B cell (primary cell): ENCODE measurements at regions not wholly inside any gene's neighbourhood (a gene's known extent, or its start where the extent isn't known, plus 50 kb on each side); places are given as distances from the start of the nearest gene placed in this dataset.

ENCODE experiments used
- ATAC-seq: fragments of 200-7000 bp; cut with Tn5 transposase; one replicate; pipeline ENCODE4 v1.10.0; 2021; ENCODE audit warnings: low read depth, mild to moderate bottlenecking, moderate number of reproducible peaks, moderate library complexity
- CTCF ChIA-PET: fragments of 350-600 bp; sonication (Branson Sonifier 250); formaldehyde crosslinking; loops from one replicate; lab custom pipeline; 2021; ENCODE audit warnings: antibody characterized with exemption, inconsistent platforms; lab: Charles Lee
- POLR2A ChIA-PET: fragments of 350-600 bp; sonication (Branson Sonifier 250); formaldehyde crosslinking; loops from one replicate; lab custom pipeline; 2021; ENCODE audit warnings: antibody characterized with exemption; lab: Charles Lee
- DNase-seq: peaks from one replicate; pipeline ENCODE4 v3.0.0; 2013
- H2AFZ ChIP-seq: 2 replicates; pipeline ENCODE4 v1.6.1; 2012; ENCODE audit warnings: mild to moderate bottlenecking, low read depth, low read length; ENCODE audit not compliant: insufficient read depth, poor library complexity, severe bottlenecking
- H3K27ac ChIP-seq, 2 donors: 1 replicate in 1 of 2; 2 replicates in 1 of 2; pipeline ENCODE4 v1.5.1; 2012 to 2013; ENCODE audit warnings: low read length in 2 of 2, mild to moderate bottlenecking in 2 of 2, moderate library complexity in 1 of 2
- H3K27me3 ChIP-seq, 4 experiments: fragments of 200-600 bp in 1 of 4; sonication (generic) in 1 of 4; replicated peaks in 1 of 4; 1 replicate in 2 of 4; 2 replicates in 2 of 4; pipeline versions ENCODE4 v1.6.1 to v1.7.0; 2013 to 2016; ENCODE audit warnings: low read length in 3 of 4, mild to moderate bottlenecking in 2 of 4, mixed read lengths in 1 of 4, moderate library complexity in 1 of 4; ENCODE audit not compliant: insufficient read depth in 4 of 4, control insufficient read depth in 3 of 4; ENCODE audit errors: control extremely low read depth in 1 of 4
- H3K36me3 ChIP-seq, 2 experiments: replicated peaks in 1 of 2; 1 replicate in 1 of 2; 2 replicates in 1 of 2; pipeline versions ENCODE4 v1.6.1 to v1.7.1; 2013; ENCODE audit warnings: low read length in 1 of 2; ENCODE audit not compliant: insufficient read depth in 2 of 2, control insufficient read depth in 1 of 2; ENCODE audit errors: control extremely low read depth in 1 of 2, extremely low read depth in 1 of 2
- H3K4me1 ChIP-seq, 2 donors: fragments of 200-600 bp in 1 of 2; sonication (generic) in 1 of 2; 1 replicate in 1 of 2; 2 replicates in 1 of 2; pipeline versions ENCODE4 v1.5.1 to v1.6.1; 2013 to 2017; ENCODE audit warnings: low read length in 2 of 2; ENCODE audit not compliant: control insufficient read depth in 2 of 2, insufficient read depth in 2 of 2
- H3K4me2 ChIP-seq: replicated peaks from 2 replicates; pipeline ENCODE3; 2012; ENCODE audit warnings: mild to moderate bottlenecking, low read depth, low read length; ENCODE audit not compliant: poor library complexity, severe bottlenecking
- H3K4me3 ChIP-seq, 5 experiments: fragments of 200-600 bp in 1 of 5; sonication (generic) in 1 of 5; 1 replicate in 3 of 5; 2 replicates in 2 of 5; pipeline versions ENCODE4 v1.5.1 to v1.7.0; 2011 to 2016; ENCODE audit warnings: low read length in 4 of 5, mild to moderate bottlenecking in 4 of 5, low read depth in 2 of 5, control low read depth in 1 of 5, moderate library complexity in 1 of 5; ENCODE audit not compliant: insufficient read depth in 1 of 5; ENCODE audit errors: control extremely low read depth in 1 of 5, extremely low read depth in 1 of 5
- H3K79me2 ChIP-seq: fragments of 200-600 bp; sonication (generic); one replicate; pipeline ENCODE4 v1.6.0; 2016; ENCODE audit warnings: low read length; ENCODE audit not compliant: control insufficient read depth, insufficient read depth
- H3K9ac ChIP-seq: fragments of 200-600 bp; sonication (generic); 2 replicates; pipeline ENCODE4 v1.6.1; 2017; ENCODE audit warnings: mild to moderate bottlenecking, low read length, moderate library complexity
- H3K9me3 ChIP-seq, 3 donors: one replicate each; pipeline versions ENCODE4 v1.6.1 to v1.7.1; 2013; ENCODE audit warnings: low read length in 2 of 3; ENCODE audit not compliant: control insufficient read depth in 2 of 3, insufficient read depth in 1 of 3; ENCODE audit errors: control extremely low read depth in 1 of 3
- H4K20me1 ChIP-seq: 2 replicates; pipeline ENCODE4 v1.6.0; 2012; ENCODE audit warnings: mild to moderate bottlenecking, low read length; ENCODE audit not compliant: insufficient read depth, control insufficient read depth, poor library complexity, severe bottlenecking
- H3K27ac Mint-ChIP-seq: one replicate; pipeline ENCODE4 v1.8.0; 2021; ENCODE audit warnings: mixed read lengths
- H3K27me3 Mint-ChIP-seq: one replicate; pipeline ENCODE4 v1.8.0; 2021; ENCODE audit warnings: mixed read lengths
- H3K4me1 Mint-ChIP-seq: one replicate; pipeline ENCODE4 v1.8.0; 2021; ENCODE audit warnings: mixed read lengths
- H3K4me3 Mint-ChIP-seq: one replicate; pipeline ENCODE4 v1.8.0; 2021; ENCODE audit warnings: mixed read lengths
- H3K9me3 Mint-ChIP-seq: one replicate; pipeline ENCODE4 v1.8.0; 2022; ENCODE audit warnings: mixed read lengths; ENCODE audit not compliant: insufficient read depth
- CTCF ChIP-seq: fragments of 200-600 bp; IDR thresholded peaks from one replicate; pipeline ENCODE4 v1.8.0; 2022; ENCODE audit warnings: antibody characterized with exemption, mild to moderate bottlenecking
- EZH2 ChIP-seq: IDR thresholded peaks from 2 replicates; pipeline ENCODE4 v1.6.1; 2012; ENCODE audit warnings: borderline replicate concordance, low read depth, mild to moderate bottlenecking, moderate library complexity, low read length; ENCODE audit not compliant: insufficient read depth, poor library complexity, severe bottlenecking
- WGBS: methylation state at CpG from one replicate; pipeline ENCODE4 v1.1.5; 2013; ENCODE audit warnings: missing lambda C conversion rate; ENCODE audit not compliant: insufficient coverage; 5-methylcytosine and 5-hydroxymethylcytosine counted together
- intact Hi-C: fragments of 100-400 bp; cut with micrococcal nuclease; formaldehyde crosslinking; loops from one replicate; pipeline ENCODE4 v1.10.0; 2022

GRCh38 chr2:220506466-220506865 lies 879.0 kb downstream of the SLC4A3 start:
- Mint-ChIP-seq H3K27ac (no peak overlapping the region), H3K4me1 (no peaks in the 10 kb centered on the region)

GRCh38 chr2:220509096-220509757 lies 881.8 kb downstream of the SLC4A3 start:
- intact Hi-C loops: no loop called here
- H3K4me1 Mint-ChIP-seq: no peaks in the 10 kb centered on the region

More at GRCh38 chr2:220506466-220506865, 879.0 kb downstream of the SLC4A3 start:
- no peak for ATAC-seq
- Histone ChIP-seq H3K4me3 (no peak overlapping the region), H3K79me2 (no peaks in the 10 kb centered on the region), H2AFZ (no peak overlapping the region), H3K27ac (no peak overlapping the region), H3K4me2 (no peak overlapping the region), H3K9ac (no peak overlapping the region), H4K20me1 (no peaks in the 10 kb centered on the region), H3K36me3 (no peaks in the 10 kb centered on the region), H3K27me3 (no peaks in the 10 kb centered on the region), H3K4me1 (no peaks in the 10 kb centered on the region), H3K9me3 (no peaks in the 10 kb centered on the region)
- CTCF ChIA-PET: no interaction called here
- WGBS: 83% methylated on average over 2 of the region's 3 CpGs
- TF ChIP-seq EZH2: no peak
- no peak for TF ChIP-seq CTCF
- Mint-ChIP-seq H3K4me3 (no peak overlapping the region), H3K9me3 (no peaks in the 10 kb centered on the region), H3K27me3 (no peaks in the 10 kb centered on the region)
- no peak for DNase-seq
- intact Hi-C loops: no loop called here
- POLR2A ChIA-PET: no interaction called here

More at GRCh38 chr2:220509096-220509757, 881.8 kb downstream of the SLC4A3 start:
- Histone ChIP-seq H3K4me1 (no peaks in the 10 kb centered on the region), H3K27me3 (no peaks in the 10 kb centered on the region), H3K9ac (no peak overlapping the region), H3K79me2 (no peaks in the 10 kb centered on the region), H4K20me1 (no peaks in the 10 kb centered on the region), H2AFZ (no peak overlapping the region), H3K4me3 (no peak overlapping the region), H3K36me3 (no peaks in the 10 kb centered on the region), H3K27ac (no peak overlapping the region), H3K4me2 (no peak overlapping the region), H3K9me3 (no peaks in the 10 kb centered on the region)
- H3K27me3 Mint-ChIP-seq: no peaks in the 10 kb centered on the region
- TF ChIP-seq EZH2 (no peak), CTCF (no peak)
- DNase-seq: no peak
- no peaks in the 10 kb centered on the region for H3K9me3 Mint-ChIP-seq
- ChIA-PET POLR2A (no interaction called here), CTCF (interaction anchor here (0.6 kb wide), 1 partner anchor 310 kb away, joined by 4 read pairs; no protein-coding TSS in a partner anchor)
- H3K27ac Mint-ChIP-seq: no peak overlapping the region
- H3K4me3 Mint-ChIP-seq: no peak overlapping the region
- no peak for ATAC-seq
- WGBS: 100% methylated on average over 1 of the region's 2 CpGs
